ENCODE measurements at regions not wholly inside any gene's neighbourhood (a gene's known extent, or its start where the extent isn't known, plus 50 kb on each side); places are given as distances from the start of the nearest gene placed in this dataset.

GRCh38 chr5:69042500-69042899 is 51.3 kb upstream of the SLC30A5 start:
- no peak for TF ChIP-seq POLR2AphosphoS5 (IDR thresholded peaks at IDR 0.05; ENCODE audit: low read depth, low read length)
- no peak for TF ChIP-seq TAF1 (IDR thresholded peaks at IDR 0.05; ENCODE audit: borderline replicate concordance, low read depth, low read length)
- no peak for TF ChIP-seq POLR2A (IDR thresholded peaks at IDR 0.05; ENCODE audit: low read depth, low read length)

Data from GM12892 (cell line).